ENCODE measurements at regions not wholly inside any gene's neighbourhood (a gene's known extent, or its start where the extent isn't known, plus 50 kb on each side); places are given as distances from the start of the nearest gene placed in this dataset.

GRCh38 chr2:57878171-57878865 is 168.3 kb upstream of the VRK2 start:
- TF ChIP-seq CTCF (IDR thresholded peaks at IDR 0.05) (no peak), POLR2A (IDR thresholded peaks at IDR 0.05) (no peak)
